Right lobe of liver (tissue), 6 donors: ENCODE measurements at regions not wholly inside any gene's neighbourhood (a gene's known extent, or its start where the extent isn't known, plus 50 kb on each side); places are given as distances from the start of the nearest gene placed in this dataset.
A peak's percentile ranks its signal among the peaks of the same experiment; 100 is the strongest.

Experiments used
- ATAC-seq, 4 donors: fragments of 200-7000 bp; cut with Tn5 transposase; one replicate each; pipeline ENCODE4 v1.9.1; 2020; ENCODE audit warnings: mild to moderate bottlenecking in 4 of 4, moderate library complexity in 4 of 4
- DNase-seq, 3 donors: peaks; one replicate each; pipeline ENCODE4 v3.0.0-alpha.2; 2020
- H3K27ac ChIP-seq, 3 donors: fragments of 200-600 bp; one replicate each; pipeline ENCODE4 v1.8.0; 2022
- H3K27me3 ChIP-seq, 2 donors: fragments of 200-600 bp; one replicate each; pipeline ENCODE4 v1.8.0; 2022
- H3K36me3 ChIP-seq, 4 donors: fragments of 200-600 bp; sonication (generic) in 1 of 4; one replicate each; pipeline versions ENCODE4 v1.5.1 to v1.8.0; 2017 to 2022; ENCODE audit warnings: control low read depth in 1 of 4
- H3K4me1 ChIP-seq, 4 donors: fragments of 200-600 bp; sonication (generic) in 1 of 4; one replicate each; pipeline versions ENCODE4 v1.5.1 to v1.8.0; 2017 to 2022; ENCODE audit warnings: control low read depth in 1 of 4
- H3K4me3 ChIP-seq, 3 donors: fragments of 200-600 bp; one replicate each; pipeline ENCODE4 v1.8.0; 2022
- H3K9me3 ChIP-seq, 4 donors: fragments of 200-600 bp; sonication (generic) in 1 of 4; one replicate each; pipeline versions ENCODE4 v1.5.1 to v1.8.0; 2017 to 2022; ENCODE audit warnings: control low read depth in 1 of 4
- CTCF ChIP-seq, 4 donors: fragments of 200-600 bp in 3 of 4; fragments of 450-650 bp in 1 of 4; IDR thresholded peaks; one replicate each; pipeline versions ENCODE4 v1.5.1 to v1.8.0; 2016 to 2022; ENCODE audit warnings: antibody characterized with exemption in 4 of 4, mild to moderate bottlenecking in 2 of 4
- POLR2A ChIP-seq: fragments of 450-650 bp; IDR thresholded peaks from one replicate; pipeline ENCODE4 v1.6.1; 2017; ENCODE audit warnings: antibody characterized with exemption, mild to moderate bottlenecking
- whole genome bisulfite sequencing: methylation state at CpG from one replicate; pipeline ENCODE4 v1.1.6; 2018; ENCODE audit warnings: low coverage, low lambda C conversion rate; ENCODE audit not compliant: insufficient coverage; ENCODE audit errors: missing lambda C conversion rate; 5-methylcytosine and 5-hydroxymethylcytosine counted together
- intact Hi-C, 2 donors: fragments of 100-400 bp; cut with DNase I; formaldehyde crosslinking; loops; one replicate each; pipeline versions ENCODE4 v1.11.2 to v1.14.1; 2022
- donor health status: DM: no; HTN: yes; CAD: no.
- donor health status: DM: no; HTN: no; CAD: no.
- donor health status: DM: no; HTN: no; CAD: no.
- donor health status: DM: no; HTN: yes; CAD: no.
- donor health status: DM: no; HTN: yes; CAD: no.

- DNase-seq, result no peak
- H3K27me3 ChIP-seq, result no peaks in the 10 kb centered on the region
- no peaks in the 10 kb centered on the region for H3K4me1 ChIP-seq
- H3K9me3 ChIP-seq, result no peaks in the 10 kb centered on the region
- no peaks in the 10 kb centered on the region for H3K36me3 ChIP-seq
- no peak overlapping the region for H3K4me3 ChIP-seq
- peak; percentile 80 to 89 (median 84) for ATAC-seq
- H3K27ac ChIP-seq, result no peak overlapping the region
- intact Hi-C loops, result no loop called here
- TF ChIP-seq POLR2A (no peak), CTCF (IDR thresholded peaks at IDR 0.05) (peak; percentile 47 to 61 (median 54))
- 0% methylated on average over 1 of the region's 3 CpGs for WGBS
These were observed 1304.3 kb upstream of the DDX18 start for GRCh38 chr2:116510117-116510671.

- no peak for ATAC-seq
- no peak for DNase-seq
- H3K36me3 ChIP-seq, result no peaks in the 10 kb centered on the region
- no peaks in the 10 kb centered on the region for H3K4me1 ChIP-seq
- 56% methylated on average over 6 of the region's 6 CpGs for WGBS
- no peak overlapping the region for H3K27ac ChIP-seq
- H3K4me3 ChIP-seq, result no peak overlapping the region
- TF ChIP-seq CTCF (IDR thresholded peaks at IDR 0.05) (no peak), POLR2A (no peak)
- intact Hi-C loops, result no loop called here
- no peaks in the 10 kb centered on the region for H3K27me3 ChIP-seq
- H3K9me3 ChIP-seq, result no peaks in the 10 kb centered on the region
These were observed 1303.1 kb upstream of the DDX18 start for GRCh38 chr2:116511426-116511825.

GRCh38 chr2:116513991-116514390 is 1300.5 kb upstream of the DDX18 start:
- Histone ChIP-seq H3K9me3 (no peaks in the 10 kb centered on the region), H3K27me3 (no peaks in the 10 kb centered on the region), H3K4me3 (no peak overlapping the region), H3K4me1 (no peaks in the 10 kb centered on the region), H3K27ac (no peak overlapping the region), H3K36me3 (no peaks in the 10 kb centered on the region)
- ATAC-seq, result no peak
- intact Hi-C loops, result no loop called here
- no CpG with 5 or more reads among the region's 3 CpGs for WGBS
- TF ChIP-seq POLR2A (no peak), CTCF (IDR thresholded peaks at IDR 0.05) (no peak)
- DNase-seq, result no peak

GRCh38 chr2:116517936-116518335 is 1296.6 kb upstream of the DDX18 start:
- Histone ChIP-seq H3K27me3 (no peaks in the 10 kb centered on the region), H3K27ac (no peak overlapping the region), H3K36me3 (no peaks in the 10 kb centered on the region), H3K4me3 (no peak overlapping the region), H3K4me1 (no peaks in the 10 kb centered on the region), H3K9me3 (no peaks in the 10 kb centered on the region)
- no peak for DNase-seq
- ATAC-seq, result no peak
- TF ChIP-seq POLR2A, result no peak
- no peak for TF ChIP-seq CTCF (IDR thresholded peaks at IDR 0.05)
- intact Hi-C loops, result no loop called here
- WGBS, result 67% methylated on average over 1 of the region's 1 CpG

- no peaks in the 10 kb centered on the region for H3K4me1 ChIP-seq
- intact Hi-C loops, result no loop called here
- H3K9me3 ChIP-seq, result no peaks in the 10 kb centered on the region
- H3K36me3 ChIP-seq, result no peaks in the 10 kb centered on the region
- H3K27ac ChIP-seq, result no peak overlapping the region
- DNase-seq, result no peak
- TF ChIP-seq CTCF (IDR thresholded peaks at IDR 0.05) (no peak), POLR2A (no peak)
- no peaks in the 10 kb centered on the region for H3K27me3 ChIP-seq
- H3K4me3 ChIP-seq, result no peak overlapping the region
- 54% methylated on average over 5 of the region's 5 CpGs for WGBS
- ATAC-seq, result no peak
These were observed 1276.7 kb upstream of the DDX18 start for GRCh38 chr2:116537811-116538210.
